ENCODE measurements at regions not wholly inside any gene's neighbourhood (a gene's known extent, or its start where the extent isn't known, plus 50 kb on each side); places are given as distances from the start of the nearest gene placed in this dataset.
"Not testable (repeated sequence)": the region's sequence is repeated elsewhere in the genome, so short reads cannot be mapped to it uniquely, and the experiment has no call there.

GRCh38 chr15:77869021-77869895 lies 208.3 kb downstream of the TBC1D2B start:
- H3K36me3 ChIP-seq = no peaks in the 10 kb centered on the region
- H3K4me3 ChIP-seq = no peak overlapping the region
- no peaks in the 10 kb centered on the region for H3K27me3 ChIP-seq
- DNase-seq (ENCODE audit: low spot score in 2 of 2) = no peak
- H3K4me1 ChIP-seq = no peaks in the 10 kb centered on the region
- no peaks in the 10 kb centered on the region for H3K9me3 ChIP-seq
- 76 to 80% methylated on average over 13 to 15 of the region's 17 CpGs for WGBS, 2 donors
- H3K27ac ChIP-seq = no peak overlapping the region
- no peak for TF ChIP-seq CTCF (IDR thresholded peaks at IDR 0.05)
- TF ChIP-seq POLR2A (IDR thresholded peaks at IDR 0.05) = no peak
- TF ChIP-seq EP300 (IDR thresholded peaks at IDR 0.05) = no peak

GRCh38 chr15:77868048-77868629 lies 209.4 kb downstream of the TBC1D2B start:
- H3K4me3 ChIP-seq; DNase-seq (ENCODE audit: low spot score in 2 of 2): not testable (repeated sequence)

GRCh38 chr15:77867266-77868047 lies 210.1 kb downstream of the TBC1D2B start:
- TF ChIP-seq POLR2A (IDR thresholded peaks at IDR 0.05) (no peak), CTCF (IDR thresholded peaks at IDR 0.05) (no peak), EP300 (IDR thresholded peaks at IDR 0.05) (no peak)
- Histone ChIP-seq H3K36me3 (no peaks in the 10 kb centered on the region), H3K27me3 (no peaks in the 10 kb centered on the region), H3K4me3 (no peak overlapping the region), H3K4me1 (no peaks in the 10 kb centered on the region), H3K9me3 (no peaks in the 10 kb centered on the region), H3K27ac (no peak overlapping the region)
- DNase-seq (ENCODE audit: low spot score in 2 of 2) = no peak
- WGBS, 2 donors = 89 to 93% methylated on average over 16 to 24 of the region's 24 CpGs

More at GRCh38 chr15:77868048-77868629, 209.4 kb downstream of the TBC1D2B start:
- not testable (repeated sequence) for H3K36me3 ChIP-seq, H3K27ac ChIP-seq, H3K9me3 ChIP-seq, H3K4me1 ChIP-seq, H3K27me3 ChIP-seq
- WGBS, 2 donors = 82 to 92% methylated on average over 3 to 8 of the region's 8 CpGs

GRCh38 chr15:77866596-77867125 lies 210.8 kb downstream of the TBC1D2B start:
- Histone ChIP-seq H3K27ac (no peak overlapping the region), H3K4me3 (no peak overlapping the region), H3K4me1 (no peaks in the 10 kb centered on the region), H3K9me3 (no peaks in the 10 kb centered on the region), H3K27me3 (no peaks in the 10 kb centered on the region), H3K36me3 (no peaks in the 10 kb centered on the region)
- no peak for DNase-seq (ENCODE audit: low spot score in 2 of 2)
- WGBS, 2 donors = 59 to 87% methylated on average over 6 to 8 of the region's 8 CpGs
- TF ChIP-seq EP300 (IDR thresholded peaks at IDR 0.05) = no peak
- no peak for TF ChIP-seq CTCF (IDR thresholded peaks at IDR 0.05)
- TF ChIP-seq POLR2A (IDR thresholded peaks at IDR 0.05) = no peak

- WGBS, 2 donors = 75 to 84% methylated on average over 8 of the region's 8 CpGs
- H3K36me3 ChIP-seq = no peaks in the 10 kb centered on the region
- no peak for TF ChIP-seq EP300 (IDR thresholded peaks at IDR 0.05)
- TF ChIP-seq CTCF (IDR thresholded peaks at IDR 0.05) = no peak
- no peak for TF ChIP-seq POLR2A (IDR thresholded peaks at IDR 0.05)
- H3K4me1 ChIP-seq = no peaks in the 10 kb centered on the region
- H3K27me3 ChIP-seq = no peaks in the 10 kb centered on the region
- DNase-seq (ENCODE audit: low spot score in 2 of 2) = no peak
- no peak overlapping the region for H3K4me3 ChIP-seq
- no peak overlapping the region for H3K27ac ChIP-seq
- H3K9me3 ChIP-seq = no peaks in the 10 kb centered on the region
Measured at GRCh38 chr15:77866186-77866585, 211.3 kb downstream of the TBC1D2B start.

Measured in tibial nerve (tissue), 4 donors.